Left forelimb (tissue), 1 donor: ENCODE measurements at regions not wholly inside any gene's neighbourhood (a gene's known extent, or its start where the extent isn't known, plus 50 kb on each side); places are given as distances from the start of the nearest gene placed in this dataset.
"Not testable (repeated sequence)": the region's sequence is repeated elsewhere in the genome, so short reads cannot be mapped to it uniquely, and the experiment has no call there.

Experiments used
- DNase-seq: peaks from one replicate; pipeline ENCODE4 v3.0.0-alpha.2; 2018; ENCODE audit warnings: low spot score

DNA sequence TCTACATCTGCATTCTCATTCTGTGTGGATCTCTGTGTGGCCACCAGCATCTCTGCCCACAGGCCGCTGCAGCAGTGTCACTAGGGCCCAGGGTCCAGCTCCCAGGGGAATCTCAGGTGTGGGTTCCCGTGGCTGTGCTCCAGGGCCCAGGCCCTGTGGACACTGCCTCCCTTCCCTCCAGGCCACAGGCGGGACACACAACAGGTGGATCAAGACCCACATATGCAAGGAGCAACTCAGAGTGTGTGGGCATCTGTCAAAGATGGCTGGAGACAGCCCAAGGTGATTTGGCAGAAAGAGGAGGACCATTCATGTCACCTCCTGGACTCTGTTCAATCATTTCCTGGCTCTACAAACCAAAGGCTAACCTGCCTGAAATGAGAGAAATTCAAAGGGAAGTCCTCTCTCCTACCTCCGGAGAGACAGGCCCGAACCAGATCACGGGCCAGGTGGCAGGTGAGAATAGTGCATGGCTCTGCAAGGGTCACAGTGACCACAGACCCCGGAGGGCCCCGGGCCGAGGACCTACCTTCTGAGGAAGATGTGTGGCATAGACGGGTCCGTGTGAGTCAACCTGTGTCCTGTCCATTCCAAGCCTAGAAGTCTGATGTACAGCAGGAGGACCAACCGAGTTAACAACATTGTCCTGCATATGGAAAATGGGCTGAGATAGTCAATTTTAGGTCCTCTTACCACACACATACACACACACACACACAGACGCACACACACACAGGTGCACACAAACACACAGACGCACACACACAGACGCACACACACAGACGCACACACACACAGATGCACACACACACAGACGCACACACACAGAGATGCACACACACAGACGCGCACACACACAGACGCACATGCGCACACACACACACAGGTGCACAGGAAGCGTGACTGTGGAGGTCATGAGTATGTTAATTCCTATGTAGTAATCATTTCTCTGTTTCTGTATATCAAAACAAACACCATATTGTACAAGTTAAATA, 1068.5 kb downstream of the BRD1 start:
- peak; percentile 64 for DNase-seq

GRCh38 chr22:48757985-48758561, 1069.6 kb downstream of the BRD1 start:
- DNase-seq, result peak; percentile 56

GRCh38 chr22:48757581-48757980, 1070.1 kb downstream of the BRD1 start:
- peak; percentile 33 for DNase-seq

GRCh38 chr22:48757135-48757534, 1070.5 kb downstream of the BRD1 start:
- DNase-seq, result not testable (repeated sequence)

DNA sequence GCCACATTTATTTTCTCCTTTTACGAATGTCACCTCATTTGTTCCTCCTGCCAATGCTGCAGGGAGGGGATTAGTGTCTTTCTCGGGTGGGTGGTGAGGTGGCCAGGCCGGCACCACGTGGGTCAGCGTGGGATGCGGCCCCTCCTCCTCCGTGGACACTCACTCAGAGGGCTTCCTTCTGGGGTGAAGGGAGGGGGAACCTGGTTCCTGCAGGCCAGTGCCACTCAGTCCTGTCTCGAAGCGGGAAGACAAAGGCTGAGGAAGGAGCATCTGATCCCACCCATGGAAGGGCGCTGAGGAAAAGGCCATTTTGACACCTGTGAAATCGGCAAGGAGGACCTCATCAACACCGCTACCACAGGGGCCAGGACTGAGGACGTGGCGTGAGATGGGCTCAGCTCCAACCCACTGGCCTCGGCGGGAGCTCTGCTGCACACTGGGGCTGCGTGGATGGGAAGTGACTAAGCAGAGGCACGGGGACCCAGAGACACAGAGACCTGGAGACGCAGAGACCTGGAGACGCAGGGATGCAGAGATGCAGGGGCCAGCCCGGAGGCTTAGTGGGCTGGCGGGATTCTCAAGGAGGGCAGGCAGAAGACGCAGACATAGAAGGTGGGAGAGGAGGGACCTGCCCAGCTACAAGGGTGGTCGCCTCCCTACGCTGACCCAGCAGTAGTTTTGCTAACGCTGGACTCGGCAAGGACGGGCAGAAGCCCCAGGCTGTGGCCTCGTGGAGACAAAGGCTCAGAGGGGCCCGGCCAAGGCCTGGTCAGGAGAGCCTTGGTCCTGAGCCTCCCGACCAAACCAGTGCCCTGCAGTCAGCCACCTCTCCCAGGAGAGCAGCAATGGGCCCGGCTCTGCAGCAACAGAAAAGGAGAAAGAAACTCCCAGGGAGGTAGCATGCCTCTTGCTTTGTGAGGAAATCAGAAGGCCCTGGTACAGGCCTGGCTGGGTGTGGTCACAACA, 1071.2 kb downstream of the BRD1 start:
- DNase-seq, result peak; percentile 59

DNA sequence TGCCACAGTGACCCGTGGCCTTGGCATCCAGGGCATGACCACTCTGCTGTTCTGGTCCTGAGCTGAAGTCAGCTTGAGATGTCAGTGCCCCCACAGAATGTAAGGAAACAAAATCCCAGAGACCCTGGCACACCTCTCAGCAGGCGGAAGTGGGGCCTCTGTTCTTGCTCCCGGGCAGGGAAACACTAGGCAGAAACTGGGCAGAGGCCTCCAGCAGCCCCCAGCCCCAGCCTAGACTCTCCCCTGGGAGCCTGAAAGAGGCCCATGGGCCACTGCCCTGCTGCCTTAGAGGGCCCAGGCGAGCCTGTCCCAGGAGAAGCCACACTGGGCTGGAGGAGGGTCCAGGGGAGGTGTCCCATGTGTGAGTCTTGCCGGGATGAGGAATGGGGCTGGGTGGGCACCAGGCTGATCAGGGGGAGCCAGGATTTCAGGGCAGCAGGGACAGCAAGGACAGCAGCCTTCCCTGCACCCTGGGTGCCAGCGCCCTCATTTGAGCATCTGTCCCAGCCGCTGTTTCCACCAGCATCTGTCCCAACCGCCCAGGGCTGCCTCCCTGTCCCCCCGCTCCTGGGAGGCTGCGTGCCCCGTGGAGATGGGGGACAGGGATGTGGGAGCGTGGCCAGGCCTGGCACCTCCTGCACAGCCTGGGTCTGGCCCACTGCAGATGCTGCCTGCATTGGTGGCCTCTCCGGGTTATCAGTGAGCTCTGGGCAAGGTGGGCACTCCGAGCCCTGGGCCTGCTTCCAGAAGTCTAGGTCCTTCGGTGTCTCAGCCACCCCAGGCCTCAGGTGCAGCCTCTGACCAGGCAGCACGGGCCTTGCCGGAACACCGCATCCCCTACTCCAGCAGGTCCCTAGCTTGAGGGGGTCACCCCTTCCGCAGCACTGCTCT, 1072.4 kb downstream of the BRD1 start:
- peak; percentile 58 for DNase-seq

- peak; percentile 52 for DNase-seq
Observed at GRCh38 chr22:48754611-48755058, 1073.0 kb downstream of the BRD1 start.

- DNase-seq, result no peak
Observed at GRCh38 chr22:48753752-48754517, 1073.7 kb downstream of the BRD1 start.

DNA sequence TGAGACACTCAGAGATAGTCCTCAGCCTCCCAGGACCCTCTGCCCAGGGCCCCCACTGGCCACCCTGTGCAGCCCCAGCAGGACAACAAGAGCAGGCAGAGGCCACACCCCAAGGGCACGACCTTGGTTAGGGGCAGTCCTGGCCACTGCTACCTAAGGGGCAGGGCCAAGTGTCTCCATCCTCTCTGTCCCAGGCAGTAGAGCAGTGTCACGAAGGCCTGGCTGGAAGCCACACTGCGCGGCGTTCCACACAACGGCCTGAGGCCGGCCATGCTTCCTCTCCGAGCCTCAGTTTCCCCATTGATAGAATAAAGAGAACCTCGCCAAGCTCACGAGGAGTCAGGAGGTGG, 1074.3 kb downstream of the BRD1 start:
- no peak for DNase-seq

- peak; percentile 62 for DNase-seq
Observed at GRCh38 chr22:48752451-48753380, 1075.0 kb downstream of the BRD1 start.

DNA sequence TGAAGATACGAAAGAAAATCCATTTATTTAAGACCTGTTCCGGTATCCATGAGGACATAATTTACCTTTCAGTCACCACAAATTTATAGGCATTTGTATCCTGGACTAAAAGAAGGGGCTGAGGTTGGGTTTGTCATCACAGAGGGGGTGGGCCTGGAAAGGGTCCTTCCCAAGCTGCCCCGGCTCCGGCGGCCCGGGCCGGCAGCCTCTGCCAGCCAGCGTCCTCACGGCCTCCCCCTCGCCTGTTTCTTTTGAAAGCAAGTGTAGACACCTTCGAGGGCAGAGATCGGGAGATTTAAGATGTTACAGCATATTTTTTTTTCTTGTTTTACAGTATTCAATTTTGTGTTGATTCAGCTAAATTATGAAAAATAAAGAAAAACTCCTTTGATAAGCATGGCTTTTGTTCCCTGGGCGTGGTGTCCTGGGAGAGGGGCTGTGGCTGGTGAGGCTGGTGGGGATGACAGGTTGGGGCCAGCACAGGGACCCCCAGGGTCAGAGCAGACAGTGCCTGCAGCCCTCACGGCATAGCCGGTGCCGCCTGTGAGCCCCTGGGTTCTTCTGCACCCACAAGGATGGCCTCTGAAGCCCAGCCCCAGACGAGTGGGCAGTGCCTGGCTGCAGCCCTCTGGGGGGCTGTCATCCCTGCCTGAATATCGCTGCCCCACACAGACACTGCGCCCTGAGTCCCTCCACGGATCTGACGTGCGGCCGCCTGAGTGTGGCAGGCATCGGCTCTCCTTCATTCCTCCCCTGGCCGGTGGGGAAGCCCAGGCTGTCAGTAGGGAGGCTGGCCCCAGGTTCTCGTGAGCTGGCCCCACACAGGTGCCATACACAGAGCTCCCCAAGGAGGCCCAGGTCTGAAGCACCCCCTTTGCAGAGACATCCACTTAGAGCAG, 1075.9 kb downstream of the BRD1 start:
- DNase-seq, result no peak

DNA sequence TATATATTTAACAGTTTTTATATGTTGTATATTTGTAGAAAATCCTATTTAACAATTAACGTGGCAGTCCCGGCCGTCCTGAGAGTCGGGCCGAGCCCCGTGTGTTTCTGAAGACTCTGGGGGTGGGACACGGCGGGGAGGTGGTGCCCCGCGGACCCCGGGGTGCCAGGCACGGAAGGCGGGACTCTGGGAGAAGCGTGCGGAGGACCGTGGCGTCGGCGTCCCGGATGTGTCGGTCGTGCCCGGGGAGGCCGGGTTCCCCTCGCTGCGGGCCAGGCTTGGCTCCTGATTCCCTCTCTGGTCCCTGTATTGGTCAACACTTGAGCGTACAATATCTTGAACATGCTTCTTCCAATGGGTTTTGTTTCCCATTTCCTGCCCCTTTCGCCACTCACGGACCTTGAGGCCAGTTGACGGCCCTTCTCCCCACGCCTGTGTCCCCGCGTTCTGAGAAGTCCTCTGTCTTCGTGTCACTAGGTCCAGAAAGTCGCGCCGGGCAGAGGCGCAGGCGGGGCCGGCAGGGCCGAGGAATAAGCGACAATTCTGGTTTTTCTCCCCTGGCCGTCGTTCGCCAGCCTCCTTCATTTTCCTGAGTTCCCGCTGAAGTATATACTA, 1076.7 kb downstream of the BRD1 start:
- no peak for DNase-seq

DNA sequence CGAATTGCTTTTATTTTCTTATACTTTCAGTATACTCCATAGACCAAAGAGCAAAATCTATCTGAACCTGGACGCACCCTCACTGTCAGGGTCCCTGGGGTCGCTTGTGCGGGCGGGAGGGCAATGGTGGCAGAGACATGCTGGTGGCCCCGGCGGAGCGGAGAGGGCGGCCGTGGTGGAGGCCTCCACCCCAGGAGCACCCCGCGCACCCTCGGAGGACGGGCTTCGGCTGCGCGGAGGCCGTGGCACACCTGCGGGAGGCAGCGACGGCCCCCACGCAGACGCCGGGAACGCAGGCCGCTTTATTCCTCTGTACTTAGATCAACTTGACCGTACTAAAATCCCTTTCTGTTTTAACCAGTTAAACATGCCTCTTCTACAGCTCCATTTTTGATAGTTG, 1077.4 kb downstream of the BRD1 start:
- DNase-seq, result no peak

DNA sequence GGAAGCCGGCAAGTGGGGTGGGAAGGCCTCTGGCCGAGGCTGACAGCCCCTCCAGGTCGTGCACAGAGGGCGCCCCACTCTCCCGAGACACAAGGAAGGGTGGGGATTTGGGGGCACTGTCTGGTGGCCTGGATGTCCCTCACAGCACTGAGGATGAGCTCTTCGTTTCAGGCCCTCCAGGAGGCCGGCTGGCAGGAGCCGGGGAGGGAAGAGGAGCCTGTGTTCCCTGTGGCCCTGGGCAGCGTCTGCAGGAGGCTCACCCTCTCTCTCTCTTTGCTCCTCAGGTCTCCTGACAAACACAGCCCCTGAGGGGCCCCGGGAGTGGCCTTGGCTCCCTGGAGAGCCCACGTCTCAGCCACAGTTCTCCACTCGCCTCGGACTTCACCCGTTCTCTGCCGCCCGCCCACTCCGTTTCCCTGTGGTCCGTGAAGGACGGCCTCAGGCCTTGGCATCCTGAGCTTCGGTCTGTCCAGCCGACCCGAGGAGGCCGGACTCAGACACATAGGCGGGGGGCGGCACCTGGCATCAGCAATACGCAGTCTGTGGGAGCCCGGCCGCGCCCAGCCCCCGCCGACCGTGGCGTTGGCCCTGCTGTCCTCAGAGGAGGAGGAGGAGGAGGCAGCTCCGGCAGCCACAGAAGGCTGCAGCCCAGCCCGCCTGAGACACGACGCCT, 1078.0 kb downstream of the BRD1 start:
- no peak for DNase-seq

GRCh38 chr22:48748860-48749554, 1078.7 kb downstream of the BRD1 start:
- no peak for DNase-seq

DNA sequence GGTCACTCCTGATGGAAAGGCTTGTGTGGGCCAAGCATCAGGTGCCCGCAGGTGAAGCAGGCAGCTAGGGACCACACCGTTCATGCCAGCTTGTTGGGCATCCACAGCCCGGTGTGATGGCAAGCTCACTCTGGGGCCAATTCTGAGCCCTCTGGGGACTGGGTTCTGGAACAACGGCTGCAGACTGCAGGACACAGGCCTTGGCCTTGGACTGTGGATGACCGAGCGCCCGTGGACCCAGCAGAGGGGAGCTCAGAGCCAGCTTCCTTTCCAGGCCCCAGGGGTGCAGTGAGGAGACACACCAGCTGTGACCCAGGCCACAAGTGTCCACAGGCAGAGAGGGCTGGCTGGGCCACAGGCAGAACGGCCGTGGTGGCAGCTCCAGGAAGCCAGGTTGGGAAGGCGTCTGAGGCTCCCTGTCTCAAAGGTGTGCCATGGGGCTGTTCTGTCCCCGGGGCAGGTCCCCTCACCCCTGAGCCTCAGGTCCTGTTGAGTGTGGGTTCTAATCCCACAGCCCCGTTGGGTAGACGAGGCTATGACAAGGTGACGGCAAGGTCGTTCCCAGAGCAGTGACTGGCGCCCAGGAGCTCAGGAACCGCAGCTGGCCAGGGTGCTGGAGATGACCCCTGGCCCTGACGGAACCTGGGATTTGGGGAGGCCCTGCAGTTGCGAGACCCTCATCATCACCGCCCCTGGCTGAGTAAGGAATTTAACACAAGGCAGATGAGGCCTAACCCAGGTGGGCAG, 1079.4 kb downstream of the BRD1 start:
- no peak for DNase-seq
